Loucy (cell line): ENCODE measurements at regions not wholly inside any gene's neighbourhood (a gene's known extent, or its start where the extent isn't known, plus 50 kb on each side); places are given as distances from the start of the nearest gene placed in this dataset.

Experiments
- H2AFZ ChIP-seq: fragments of 200-600 bp; sonication (generic); 2 replicates; pipeline ENCODE4 v1.6.0; 2016; ENCODE audit warnings: antibody characterized with exemption, mild to moderate bottlenecking, low read length, moderate library complexity
- H3F3A ChIP-seq: fragments of 200-600 bp; 2 replicates; pipeline ENCODE4 v1.6.0; 2016; ENCODE audit warnings: antibody characterized with exemption, low read depth, mild to moderate bottlenecking
- H3K27me3 ChIP-seq: fragments of 200-600 bp; sonication (generic); 2 replicates; pipeline ENCODE4 v1.6.1; 2014; ENCODE audit warnings: low read length, mild to moderate bottlenecking; ENCODE audit not compliant: insufficient read depth, poor library complexity, severe bottlenecking
- H3K36me3 ChIP-seq: fragments of 200-600 bp; sonication (generic); 2 replicates; pipeline ENCODE4 v1.6.1; 2016; ENCODE audit warnings: low read length; ENCODE audit not compliant: insufficient read depth
- H3K4me1 ChIP-seq: fragments of 200-600 bp; sonication (generic); 2 replicates; pipeline ENCODE4 v1.5.1; 2014; ENCODE audit warnings: low read length, mild to moderate bottlenecking; ENCODE audit not compliant: insufficient read depth, poor library complexity, severe bottlenecking
- H3K4me2 ChIP-seq: fragments of 200-600 bp; sonication (generic); 2 replicates; pipeline ENCODE4 v1.6.0; 2014; ENCODE audit warnings: antibody characterized with exemption, low read length, low read depth, mild to moderate bottlenecking; ENCODE audit not compliant: poor library complexity, severe bottlenecking
- H3K4me3 ChIP-seq: fragments of 200-600 bp; sonication (generic); 2 replicates; pipeline ENCODE4 v1.5.1; 2014; ENCODE audit warnings: low read length, mild to moderate bottlenecking, mixed read lengths; ENCODE audit not compliant: poor library complexity, severe bottlenecking
- H3K79me2 ChIP-seq: fragments of 200-600 bp; sonication (generic); 2 replicates; pipeline ENCODE4 v1.6.1; 2014; ENCODE audit warnings: low read length; ENCODE audit not compliant: insufficient read depth
- H3K9ac ChIP-seq: fragments of 200-600 bp; sonication (generic); 2 replicates; pipeline ENCODE4 v1.6.0; 2014; ENCODE audit warnings: mild to moderate bottlenecking, low read depth, low read length, moderate library complexity; ENCODE audit not compliant: poor library complexity, severe bottlenecking
- H3K9me2 ChIP-seq: fragments of 200-600 bp; sonication (generic); replicated peaks from 2 replicates; pipeline ENCODE4 v1.6.1; 2016; ENCODE audit warnings: low read depth, low read length, mixed read lengths
- H3K9me3 ChIP-seq: fragments of 200-600 bp; sonication (generic); 2 replicates; pipeline ENCODE4 v1.6.1; 2014; ENCODE audit warnings: mild to moderate bottlenecking, antibody characterized with exemption, low read length, low read depth; ENCODE audit not compliant: insufficient read depth
- H4K20me1 ChIP-seq: fragments of 200-600 bp; sonication (generic); 2 replicates; pipeline ENCODE4 v1.6.0; 2014; ENCODE audit warnings: antibody characterized with exemption, low read length, mild to moderate bottlenecking; ENCODE audit not compliant: insufficient read depth, poor library complexity, severe bottlenecking
- EZH2phosphoT487 ChIP-seq: fragments of 200-600 bp; IDR thresholded peaks from 2 replicates; pipeline ENCODE4 v1.6.1; 2018; ENCODE audit warnings: antibody characterized with exemption, mild to moderate bottlenecking, moderate library complexity, borderline replicate concordance
- TF ChIP-seq, protein P1 (sequence below): fragments of 200-600 bp; sonication (generic); conservative IDR thresholded peaks from 2 replicates; pipeline ENCODE4 v1.5.1; 2014; ENCODE audit warnings: mild to moderate bottlenecking, antibody characterized with exemption, low read length

DNA sequence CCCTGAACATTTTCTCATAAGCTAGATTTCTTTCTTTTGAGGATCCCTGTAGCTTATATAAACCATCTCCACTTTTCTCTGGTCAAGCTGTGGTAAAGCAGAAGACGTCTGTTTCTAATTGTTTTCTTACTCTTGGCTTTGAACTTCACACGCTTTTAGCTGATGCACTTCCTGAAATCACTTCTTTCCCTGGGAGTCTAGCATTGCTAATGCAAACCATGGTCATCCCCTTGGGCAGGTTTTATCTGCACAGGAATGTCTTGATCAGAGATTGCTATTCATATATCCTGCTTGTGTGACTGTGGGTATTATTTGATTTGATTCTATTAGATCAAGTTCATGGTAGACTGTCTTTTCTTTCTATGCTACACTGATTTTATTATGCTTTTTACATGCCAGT lies 199.2 kb upstream of the POU2AF2 start:
- Histone ChIP-seq H3K27me3 (no peaks in the 10 kb centered on the region), H2AFZ (no peak overlapping the region), H3K4me2 (no peak overlapping the region), H3K9me3 (no peaks in the 10 kb centered on the region), H3K9ac (no peak overlapping the region), H3K4me1 (no peaks in the 10 kb centered on the region), H3K9me2 (no peaks in the 10 kb centered on the region), H3K79me2 (no peaks in the 10 kb centered on the region), H3F3A (no peaks in the 10 kb centered on the region), H4K20me1 (no peaks in the 10 kb centered on the region), H3K36me3 (no peaks in the 10 kb centered on the region), H3K4me3 (no peak overlapping the region)
- TF ChIP-seq, protein P1, sequence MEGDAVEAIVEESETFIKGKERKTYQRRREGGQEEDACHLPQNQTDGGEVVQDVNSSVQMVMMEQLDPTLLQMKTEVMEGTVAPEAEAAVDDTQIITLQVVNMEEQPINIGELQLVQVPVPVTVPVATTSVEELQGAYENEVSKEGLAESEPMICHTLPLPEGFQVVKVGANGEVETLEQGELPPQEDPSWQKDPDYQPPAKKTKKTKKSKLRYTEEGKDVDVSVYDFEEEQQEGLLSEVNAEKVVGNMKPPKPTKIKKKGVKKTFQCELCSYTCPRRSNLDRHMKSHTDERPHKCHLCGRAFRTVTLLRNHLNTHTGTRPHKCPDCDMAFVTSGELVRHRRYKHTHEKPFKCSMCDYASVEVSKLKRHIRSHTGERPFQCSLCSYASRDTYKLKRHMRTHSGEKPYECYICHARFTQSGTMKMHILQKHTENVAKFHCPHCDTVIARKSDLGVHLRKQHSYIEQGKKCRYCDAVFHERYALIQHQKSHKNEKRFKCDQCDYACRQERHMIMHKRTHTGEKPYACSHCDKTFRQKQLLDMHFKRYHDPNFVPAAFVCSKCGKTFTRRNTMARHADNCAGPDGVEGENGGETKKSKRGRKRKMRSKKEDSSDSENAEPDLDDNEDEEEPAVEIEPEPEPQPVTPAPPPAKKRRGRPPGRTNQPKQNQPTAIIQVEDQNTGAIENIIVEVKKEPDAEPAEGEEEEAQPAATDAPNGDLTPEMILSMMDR: no peak
- no peak for TF ChIP-seq EZH2phosphoT487

GRCh38 chr11:111045874-111046273 lies 199.7 kb upstream of the POU2AF2 start:
- Histone ChIP-seq H3K27me3 (no peaks in the 10 kb centered on the region), H3K9me3 (no peaks in the 10 kb centered on the region), H3K9me2 (no peaks in the 10 kb centered on the region), H3K79me2 (no peaks in the 10 kb centered on the region), H3K36me3 (no peaks in the 10 kb centered on the region), H3K4me1 (no peaks in the 10 kb centered on the region), H2AFZ (no peak overlapping the region), H3K4me2 (no peak overlapping the region), H3F3A (no peaks in the 10 kb centered on the region), H3K9ac (no peak overlapping the region), H4K20me1 (no peaks in the 10 kb centered on the region), H3K4me3 (no peak overlapping the region)
- TF ChIP-seq, protein P1: no peak
- TF ChIP-seq EZH2phosphoT487: no peak

GRCh38 chr11:111045407-111045803 lies 200.1 kb upstream of the POU2AF2 start:
- no peak overlapping the region for H3K4me3 ChIP-seq
- no peaks in the 10 kb centered on the region for H3K36me3 ChIP-seq
- no peaks in the 10 kb centered on the region for H3K9me2 ChIP-seq
- no peaks in the 10 kb centered on the region for H3K27me3 ChIP-seq
- no peaks in the 10 kb centered on the region for H3K9me3 ChIP-seq
- no peak for TF ChIP-seq EZH2phosphoT487
- TF ChIP-seq, protein P1: no peak
- H2AFZ ChIP-seq: no peak overlapping the region
- H3K4me1 ChIP-seq: no peaks in the 10 kb centered on the region
- H3K9ac ChIP-seq: no peak overlapping the region
- no peak overlapping the region for H3K4me2 ChIP-seq
- H3K79me2 ChIP-seq: no peaks in the 10 kb centered on the region
- no peaks in the 10 kb centered on the region for H4K20me1 ChIP-seq
- no peaks in the 10 kb centered on the region for H3F3A ChIP-seq
